ENCODE measurements at regions not wholly inside any gene's neighbourhood (a gene's known extent, or its start where the extent isn't known, plus 50 kb on each side); places are given as distances from the start of the nearest gene placed in this dataset.

DNA sequence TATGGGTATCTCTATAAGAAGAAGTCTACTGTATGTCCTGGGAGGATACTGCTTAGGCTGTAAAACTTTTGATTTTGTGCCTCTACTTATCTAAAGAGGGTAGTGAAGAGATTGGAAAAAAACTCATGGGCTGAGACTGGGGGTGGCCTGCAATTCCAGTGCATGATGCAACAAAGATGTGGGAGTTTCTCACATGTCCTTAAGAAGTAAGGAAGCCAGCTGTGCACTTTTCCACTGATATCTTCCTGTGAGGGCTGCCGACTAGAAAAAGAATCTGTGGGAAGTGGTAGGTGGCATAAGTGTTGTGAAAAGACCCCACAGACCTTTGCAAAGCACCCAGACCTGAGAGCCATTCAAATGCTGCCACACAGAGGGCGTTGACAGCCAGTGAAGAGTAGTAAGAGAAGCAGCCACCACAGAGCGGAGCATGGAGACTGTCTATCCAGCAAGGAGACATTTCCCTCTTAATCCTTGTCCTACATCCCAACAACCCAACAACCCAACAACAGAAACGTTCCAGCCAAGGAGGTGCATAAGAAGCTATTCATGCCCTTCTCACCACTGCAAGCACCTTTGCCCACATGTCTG lies 65.1 kb downstream of the PFDN4 start:
- Histone ChIP-seq H3K27me3 (no peaks in the 10 kb centered on the region), H3K4me1 (no peaks in the 10 kb centered on the region), H3K27ac (no peak overlapping the region), H3K4me3 (no peak overlapping the region), H3K9me3 (no peaks in the 10 kb centered on the region), H3K36me3 (no peaks in the 10 kb centered on the region)
- intact Hi-C loops (cut with DNase I): no loop called here
- ATAC-seq: no peak
- DNase-seq: no peak
- TF ChIP-seq, protein P1, sequence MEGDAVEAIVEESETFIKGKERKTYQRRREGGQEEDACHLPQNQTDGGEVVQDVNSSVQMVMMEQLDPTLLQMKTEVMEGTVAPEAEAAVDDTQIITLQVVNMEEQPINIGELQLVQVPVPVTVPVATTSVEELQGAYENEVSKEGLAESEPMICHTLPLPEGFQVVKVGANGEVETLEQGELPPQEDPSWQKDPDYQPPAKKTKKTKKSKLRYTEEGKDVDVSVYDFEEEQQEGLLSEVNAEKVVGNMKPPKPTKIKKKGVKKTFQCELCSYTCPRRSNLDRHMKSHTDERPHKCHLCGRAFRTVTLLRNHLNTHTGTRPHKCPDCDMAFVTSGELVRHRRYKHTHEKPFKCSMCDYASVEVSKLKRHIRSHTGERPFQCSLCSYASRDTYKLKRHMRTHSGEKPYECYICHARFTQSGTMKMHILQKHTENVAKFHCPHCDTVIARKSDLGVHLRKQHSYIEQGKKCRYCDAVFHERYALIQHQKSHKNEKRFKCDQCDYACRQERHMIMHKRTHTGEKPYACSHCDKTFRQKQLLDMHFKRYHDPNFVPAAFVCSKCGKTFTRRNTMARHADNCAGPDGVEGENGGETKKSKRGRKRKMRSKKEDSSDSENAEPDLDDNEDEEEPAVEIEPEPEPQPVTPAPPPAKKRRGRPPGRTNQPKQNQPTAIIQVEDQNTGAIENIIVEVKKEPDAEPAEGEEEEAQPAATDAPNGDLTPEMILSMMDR (IDR thresholded peaks at IDR 0.05): no peak

DNA sequence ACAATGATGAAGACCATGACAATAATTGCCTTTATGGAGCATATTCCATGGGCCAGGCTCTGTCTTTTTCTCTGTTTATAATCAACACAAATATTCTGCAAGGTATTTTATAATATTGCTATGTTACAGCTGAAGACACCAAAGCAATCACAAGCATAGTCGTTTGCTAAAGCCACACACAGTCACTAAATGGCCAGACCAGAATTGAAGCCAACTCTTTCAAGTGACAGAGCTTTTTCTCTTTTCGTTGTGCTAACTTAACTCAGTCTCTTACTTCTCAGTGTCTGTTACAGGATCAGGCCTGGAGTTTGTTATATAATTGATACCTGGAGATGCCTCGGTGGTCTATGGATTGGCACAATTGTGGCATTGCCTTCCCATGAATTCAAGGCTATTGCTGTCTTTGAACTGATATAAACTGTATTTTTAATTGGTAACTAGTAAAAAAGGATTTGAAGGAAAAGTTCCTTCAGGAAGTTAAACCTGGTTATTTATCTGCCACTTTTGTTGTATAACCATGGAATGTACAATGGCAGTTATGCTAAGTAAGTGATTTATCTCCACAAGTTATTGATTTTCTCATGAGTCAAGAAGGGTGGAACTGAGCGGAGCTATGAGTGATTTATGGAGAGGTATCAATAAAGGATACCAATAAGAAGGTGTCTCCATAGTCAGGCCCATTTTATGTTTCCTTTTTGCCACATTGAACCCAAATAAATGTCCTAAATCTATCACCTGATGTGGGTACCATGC lies 67.6 kb downstream of the PFDN4 start:
- DNase-seq (no peak), ATAC-seq (no peak)
- TF ChIP-seq, protein P1 (IDR thresholded peaks at IDR 0.05): no peak
- Histone ChIP-seq H3K27me3 (no peaks in the 10 kb centered on the region), H3K4me1 (no peaks in the 10 kb centered on the region), H3K4me3 (no peak overlapping the region), H3K27ac (no peak overlapping the region), H3K9me3 (no peaks in the 10 kb centered on the region), H3K36me3 (no peaks in the 10 kb centered on the region)
- intact Hi-C loops (cut with DNase I): no loop called here

DNA sequence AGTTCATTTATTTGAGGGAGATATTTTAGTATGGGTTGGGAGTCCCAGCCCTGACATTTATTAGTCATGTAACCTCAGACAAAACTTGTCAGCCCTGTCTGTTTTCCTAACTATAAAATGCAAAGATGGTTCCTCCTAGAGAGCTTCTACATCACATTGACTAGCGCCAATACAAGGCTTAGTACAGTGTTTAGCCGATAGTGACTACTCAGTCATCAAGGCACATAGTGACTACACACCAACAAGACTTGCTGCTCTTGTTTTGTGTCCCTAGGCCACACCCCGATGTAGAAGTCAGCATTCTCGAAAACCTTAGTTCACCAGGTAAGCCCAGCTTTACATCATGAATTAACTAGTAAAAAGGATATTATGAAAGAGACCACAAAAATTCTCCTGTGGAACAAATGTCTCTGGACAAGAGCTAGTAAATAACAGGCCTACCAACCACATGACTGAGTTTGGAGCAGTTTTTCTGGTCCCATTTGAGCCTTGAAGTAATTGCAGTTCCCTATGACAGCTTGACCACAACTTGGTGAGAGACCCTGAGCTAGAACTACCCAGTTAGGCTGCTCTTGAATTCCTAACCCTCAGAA lies 68.8 kb downstream of the PFDN4 start:
- TF ChIP-seq, protein P1 (IDR thresholded peaks at IDR 0.05): no peak
- no peak for ATAC-seq
- Histone ChIP-seq H3K4me1 (no peaks in the 10 kb centered on the region), H3K9me3 (no peaks in the 10 kb centered on the region), H3K27ac (no peak overlapping the region), H3K27me3 (no peaks in the 10 kb centered on the region), H3K4me3 (no peak overlapping the region), H3K36me3 (no peaks in the 10 kb centered on the region)
- no peak for DNase-seq
- intact Hi-C loops (cut with DNase I): no loop called here

- Histone ChIP-seq H3K27ac (no peak overlapping the region), H3K4me1 (no peaks in the 10 kb centered on the region), H3K36me3 (no peaks in the 10 kb centered on the region), H3K9me3 (no peaks in the 10 kb centered on the region), H3K4me3 (no peak overlapping the region), H3K27me3 (no peaks in the 10 kb centered on the region)
- ATAC-seq: no peak
- intact Hi-C loops (cut with DNase I): no loop called here
- TF ChIP-seq, protein P1 (IDR thresholded peaks at IDR 0.05): no peak
- DNase-seq: no peak
These were observed 70.4 kb downstream of the PFDN4 start for GRCh38 chr20:54278262-54278661.

- H3K36me3 ChIP-seq: no peaks in the 10 kb centered on the region
- ATAC-seq (no peak), DNase-seq (no peak)
- intact Hi-C loops (cut with DNase I): no loop called here
- no peak overlapping the region for H3K4me3 ChIP-seq
- no peaks in the 10 kb centered on the region for H3K9me3 ChIP-seq
- no peaks in the 10 kb centered on the region for H3K27me3 ChIP-seq
- TF ChIP-seq, protein P1 (IDR thresholded peaks at IDR 0.05): no peak
- no peak overlapping the region for H3K27ac ChIP-seq
- H3K4me1 ChIP-seq: no peaks in the 10 kb centered on the region
These were observed 74.7 kb downstream of the PFDN4 start for GRCh38 chr20:54282625-54283024.
